HG03060 (cell line): ENCODE measurements at regions not wholly inside any gene's neighbourhood (a gene's known extent, or its start where the extent isn't known, plus 50 kb on each side); places are given as distances from the start of the nearest gene placed in this dataset.
"Not testable (repeated sequence)": the region's sequence is repeated elsewhere in the genome, so short reads cannot be mapped to it uniquely, and the experiment has no call there.

Experiments
- ATAC-seq: cut with Tn5 transposase; IDR thresholded peaks from one replicate; pipeline ENCODE4 v1.9.1; 2021; ENCODE audit warnings: low read depth, moderate number of reproducible peaks; ENCODE audit not compliant: unreplicated experiment

DNA sequence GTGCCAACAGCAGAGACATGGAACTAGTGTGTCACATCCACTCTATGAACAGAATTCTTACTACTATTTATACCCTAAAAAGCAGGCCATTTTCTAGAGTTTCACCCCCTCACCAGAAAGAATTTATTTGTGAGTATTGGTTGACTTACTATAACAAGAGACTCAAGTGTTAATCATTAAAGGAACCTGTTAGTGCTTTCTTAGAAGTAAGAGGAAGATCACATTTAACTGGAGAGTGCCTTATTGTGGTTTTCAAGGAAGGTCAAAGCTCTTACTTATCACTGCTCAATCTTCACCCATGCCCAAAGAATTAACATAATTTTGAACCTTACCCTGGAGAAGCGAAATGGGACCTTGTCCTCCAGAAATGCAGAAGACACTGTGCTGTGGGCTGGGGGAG lies 169.3 kb upstream of the PRSS1 start:
- no peak for ATAC-seq

DNA sequence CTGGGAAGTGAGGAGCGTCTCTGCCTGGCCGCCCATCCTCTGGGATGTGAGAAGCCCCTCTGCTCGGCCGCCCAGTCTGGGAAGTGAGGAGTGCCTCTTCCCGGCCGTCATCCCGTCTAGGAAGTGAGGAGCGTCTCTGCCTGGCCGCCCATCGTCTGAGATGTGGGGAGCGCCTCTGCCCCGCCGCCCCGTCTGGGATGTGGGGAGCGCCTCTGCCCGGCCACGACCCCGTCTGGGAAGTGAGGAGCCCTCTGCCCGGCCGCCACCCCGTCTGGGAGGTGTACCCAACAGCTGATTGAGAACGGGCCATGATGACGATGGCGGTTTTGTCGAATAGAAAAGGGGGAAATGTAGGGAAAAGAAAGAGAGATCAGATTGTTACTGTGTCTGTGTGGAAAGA lies 173.9 kb upstream of the PRSS1 start:
- not testable (repeated sequence) for ATAC-seq

DNA sequence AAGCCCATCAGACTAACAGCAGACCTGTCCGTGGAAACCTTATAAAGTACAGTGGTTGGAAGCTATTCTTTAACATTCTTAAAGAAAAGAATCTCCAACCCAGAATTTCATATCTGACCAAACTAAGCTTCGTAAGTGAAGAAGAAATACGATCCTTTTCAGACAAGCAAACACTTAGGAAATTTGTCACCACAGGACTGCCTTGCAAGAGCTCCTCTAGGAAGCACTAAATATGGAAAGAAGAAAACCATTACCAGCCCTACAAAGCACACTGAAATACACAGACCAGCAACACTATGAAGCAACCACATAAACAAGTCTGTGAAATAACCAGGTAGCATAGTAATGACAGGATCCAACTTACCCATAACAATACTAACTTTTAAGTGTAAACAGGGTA lies 177.7 kb upstream of the PRSS1 start:
- ATAC-seq = no peak

DNA sequence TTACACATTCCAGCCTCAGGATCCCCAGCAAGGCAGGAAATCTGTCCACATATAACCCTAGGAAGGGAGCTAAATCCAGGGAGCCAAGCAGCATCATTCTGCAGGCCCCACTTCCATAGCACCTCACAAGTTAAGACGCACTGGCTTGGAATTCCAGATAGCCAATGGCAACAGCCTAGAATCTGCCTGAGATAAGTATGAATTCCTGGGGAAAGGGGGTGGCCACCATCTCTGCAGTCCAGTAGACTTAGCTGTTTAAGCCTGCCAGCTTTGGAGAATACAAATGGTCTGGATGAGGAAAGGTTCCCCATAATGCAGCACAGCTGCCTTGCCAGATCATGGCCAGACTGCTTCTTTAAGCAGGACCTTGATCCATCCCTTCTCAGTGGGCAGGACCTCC lies 179.4 kb upstream of the PRSS1 start:
- ATAC-seq = no peak

DNA sequence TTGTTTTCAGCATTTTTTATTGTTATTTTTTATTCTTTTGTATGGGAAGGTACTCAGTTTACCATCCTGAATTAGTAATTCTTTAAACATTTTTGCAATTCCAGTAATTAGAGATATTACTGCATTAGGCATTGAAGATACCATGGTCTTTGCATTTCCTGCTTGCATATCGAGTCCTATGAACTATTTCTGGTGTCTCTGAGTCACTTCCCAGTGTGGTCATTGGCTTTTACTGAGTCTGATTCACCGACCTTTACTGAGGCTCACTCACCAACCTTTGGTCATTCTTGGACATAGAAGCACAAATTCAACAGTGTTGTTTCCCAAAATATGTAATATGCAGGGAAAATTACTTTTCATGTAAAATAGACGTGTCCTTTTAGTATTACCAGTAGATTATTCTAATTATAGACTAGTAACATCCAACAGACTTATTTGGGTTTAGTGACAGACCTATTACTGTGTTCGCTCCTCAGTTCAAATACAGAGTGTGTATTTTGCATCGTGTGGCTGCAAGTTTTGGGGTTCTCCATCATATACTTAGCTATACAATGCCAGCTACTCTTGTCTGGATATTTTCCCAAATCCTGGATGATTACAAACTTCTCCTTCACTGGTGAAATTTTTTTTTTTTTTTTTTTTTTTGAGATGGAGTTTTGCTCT lies 180.7 kb upstream of the PRSS1 start:
- ATAC-seq = peak; percentile 58

DNA sequence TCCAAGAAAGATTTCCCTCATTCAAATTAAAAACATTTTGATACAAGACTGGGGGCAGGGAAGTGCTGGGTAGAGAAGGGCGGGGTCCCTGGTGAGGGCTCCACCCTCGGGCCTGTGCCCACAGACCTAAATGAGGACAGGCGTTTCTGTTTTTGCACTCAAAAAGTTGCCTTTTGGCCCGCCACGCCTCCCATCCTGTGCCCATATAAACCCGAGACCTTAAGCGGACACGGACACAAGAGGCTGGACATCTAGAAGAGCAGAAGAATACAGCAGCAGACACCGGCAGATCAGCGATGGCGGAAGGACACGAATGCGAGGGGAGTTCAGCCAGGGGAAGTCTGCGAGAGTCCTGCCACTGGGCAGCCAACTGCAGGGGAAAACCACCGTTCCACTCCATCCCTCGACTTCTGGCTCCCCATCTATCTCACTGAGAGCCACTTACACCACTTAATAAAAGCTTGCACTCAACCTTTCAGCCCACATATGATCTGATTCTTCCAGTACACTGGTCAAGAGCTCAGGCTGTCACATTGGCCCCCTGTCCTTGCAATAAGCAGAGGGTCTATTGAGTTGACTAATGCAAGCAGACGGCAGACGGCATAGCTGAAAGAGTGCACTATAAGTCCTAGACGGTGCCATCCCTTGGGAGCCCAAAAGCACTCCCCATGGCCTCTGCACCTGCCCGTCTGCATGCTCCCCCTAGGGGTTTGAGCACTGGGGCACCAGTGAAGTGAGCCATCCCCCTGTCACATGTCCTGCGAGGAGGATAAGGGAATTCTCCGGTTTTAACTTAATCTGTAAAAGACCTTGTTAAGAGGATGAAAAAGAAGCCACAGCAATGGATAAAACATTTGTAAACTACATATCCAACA lies 181.8 kb upstream of the PRSS1 start:
- no peak for ATAC-seq

DNA sequence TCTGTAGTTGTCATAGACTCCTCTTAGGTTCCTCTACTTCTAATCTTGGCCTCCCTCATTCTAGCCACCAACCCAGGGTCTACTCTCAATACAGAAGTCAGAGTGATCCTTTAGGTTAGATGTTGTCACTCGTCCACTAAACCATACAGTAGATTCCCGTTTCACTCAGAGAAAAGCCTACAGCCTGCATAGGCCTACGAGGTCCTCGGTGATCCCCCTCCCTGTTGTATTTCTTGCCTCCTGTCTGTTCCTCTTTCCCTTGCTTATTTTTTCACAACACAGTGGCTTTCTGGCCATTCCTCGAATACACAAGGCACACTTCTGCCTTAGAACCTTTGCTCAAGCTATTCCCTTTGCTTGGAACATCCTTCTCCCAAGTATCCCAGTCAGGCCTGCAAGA lies 183.0 kb upstream of the PRSS1 start:
- ATAC-seq = no peak

DNA sequence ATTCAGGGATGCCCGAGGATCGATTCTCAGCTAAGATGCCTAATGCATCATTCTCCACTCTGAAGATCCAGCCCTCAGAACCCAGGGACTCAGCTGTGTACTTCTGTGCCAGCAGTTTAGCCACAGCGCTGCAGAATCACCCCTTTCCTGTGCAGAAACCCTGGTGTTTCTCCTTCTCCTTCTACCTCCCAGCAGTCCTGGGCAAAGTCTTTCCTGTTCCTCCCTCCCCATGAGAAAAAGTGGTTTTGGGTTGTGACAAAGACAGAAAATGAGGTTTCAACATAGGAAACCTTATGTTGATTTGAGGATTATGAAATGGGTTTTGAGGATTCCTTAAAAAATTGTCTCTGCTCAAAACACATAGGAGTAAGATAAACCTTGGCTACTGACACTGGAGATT lies 185.1 kb upstream of the PRSS1 start:
- ATAC-seq = not testable (repeated sequence)

DNA sequence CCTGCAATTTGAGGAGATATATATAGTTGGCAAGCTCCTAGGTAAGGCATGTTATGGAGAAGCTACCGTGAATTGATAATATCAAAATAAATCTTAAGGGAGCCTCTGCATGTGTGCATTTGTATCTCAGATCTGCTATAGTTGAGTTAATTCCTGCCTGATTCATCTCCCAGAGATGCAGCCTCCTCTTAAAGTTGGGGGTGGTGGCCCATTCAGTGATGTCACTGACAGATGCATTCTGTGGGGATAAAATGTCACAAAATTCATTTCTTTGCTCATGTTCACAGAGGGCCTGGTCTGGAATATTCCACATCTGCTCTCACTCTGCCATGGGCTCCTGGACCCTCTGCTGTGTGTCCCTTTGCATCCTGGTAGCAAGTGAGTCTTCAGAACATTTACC lies 185.8 kb upstream of the PRSS1 start:
- ATAC-seq = no peak

DNA sequence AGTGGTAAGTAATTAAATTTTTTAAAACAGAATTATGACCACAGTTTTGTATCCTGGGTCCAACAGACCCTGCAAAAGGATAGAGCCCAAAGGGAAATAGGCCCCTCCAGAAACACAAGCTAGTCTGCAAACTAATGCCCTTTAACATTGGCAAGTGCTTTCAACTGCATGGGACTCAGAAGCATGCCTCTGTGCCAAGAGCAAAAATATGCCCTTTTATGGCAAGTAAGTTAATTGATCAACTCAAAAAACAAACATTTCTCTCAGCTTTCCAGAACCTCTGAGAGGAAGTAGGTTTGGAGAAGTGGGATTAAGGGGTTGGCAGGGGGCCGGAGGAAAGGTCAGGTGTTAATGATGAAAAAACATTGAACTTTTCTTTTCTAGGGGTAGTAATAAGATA lies 186.6 kb upstream of the PRSS1 start:
- ATAC-seq = no peak

DNA sequence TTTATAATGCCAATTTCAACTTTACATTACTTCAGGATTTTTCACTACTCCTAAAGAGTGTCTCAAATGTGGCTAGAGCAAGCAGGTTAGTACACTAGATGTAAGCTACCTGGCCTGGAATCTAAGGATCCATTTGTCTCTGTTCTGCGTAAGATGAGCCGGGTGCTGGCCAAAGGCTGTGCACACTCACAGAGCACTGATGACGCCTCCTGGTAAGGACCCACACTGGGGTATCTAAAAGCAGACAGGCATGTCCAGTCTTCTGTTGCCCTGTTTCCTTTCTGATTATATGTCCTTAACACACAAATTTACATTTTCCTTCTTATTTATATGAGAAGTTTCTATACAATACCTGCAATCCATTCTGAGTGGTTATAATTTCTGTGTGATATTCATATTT lies 187.9 kb upstream of the PRSS1 start:
- ATAC-seq = not testable (repeated sequence)

DNA sequence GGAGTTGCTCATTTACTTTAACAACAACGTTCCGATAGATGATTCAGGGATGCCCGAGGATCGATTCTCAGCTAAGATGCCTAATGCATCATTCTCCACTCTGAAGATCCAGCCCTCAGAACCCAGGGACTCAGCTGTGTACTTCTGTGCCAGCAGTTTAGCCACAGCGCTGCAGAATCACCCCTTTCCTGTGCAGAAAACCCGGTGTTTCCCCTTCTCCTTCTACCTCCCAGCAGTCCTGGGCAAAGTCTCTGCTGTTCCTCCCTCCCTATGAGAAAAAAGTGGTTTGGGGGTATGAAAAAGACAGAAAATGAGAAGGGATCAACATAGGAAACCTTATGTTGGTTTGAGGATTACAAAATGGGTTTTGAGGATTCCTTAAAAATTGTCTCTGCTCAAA lies 188.5 kb upstream of the PRSS1 start:
- not testable (repeated sequence) for ATAC-seq

DNA sequence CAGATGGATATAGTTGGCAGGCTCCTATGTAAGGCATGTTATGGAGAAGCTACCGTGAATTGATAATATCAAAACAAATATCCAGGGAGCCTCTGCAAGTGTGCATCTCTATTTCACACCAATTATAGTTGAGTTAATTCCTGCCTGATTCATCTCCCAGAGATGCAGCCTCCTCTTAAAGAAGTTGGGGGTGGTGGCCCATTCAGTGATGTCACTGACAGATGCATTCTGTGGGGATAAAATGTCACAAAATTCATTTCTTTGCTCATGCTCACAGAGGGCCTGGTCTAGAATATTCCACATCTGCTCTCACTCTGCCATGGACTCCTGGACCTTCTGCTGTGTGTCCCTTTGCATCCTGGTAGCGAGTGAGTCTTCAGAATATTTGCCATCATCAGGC lies 189.1 kb upstream of the PRSS1 start:
- ATAC-seq = no peak

DNA sequence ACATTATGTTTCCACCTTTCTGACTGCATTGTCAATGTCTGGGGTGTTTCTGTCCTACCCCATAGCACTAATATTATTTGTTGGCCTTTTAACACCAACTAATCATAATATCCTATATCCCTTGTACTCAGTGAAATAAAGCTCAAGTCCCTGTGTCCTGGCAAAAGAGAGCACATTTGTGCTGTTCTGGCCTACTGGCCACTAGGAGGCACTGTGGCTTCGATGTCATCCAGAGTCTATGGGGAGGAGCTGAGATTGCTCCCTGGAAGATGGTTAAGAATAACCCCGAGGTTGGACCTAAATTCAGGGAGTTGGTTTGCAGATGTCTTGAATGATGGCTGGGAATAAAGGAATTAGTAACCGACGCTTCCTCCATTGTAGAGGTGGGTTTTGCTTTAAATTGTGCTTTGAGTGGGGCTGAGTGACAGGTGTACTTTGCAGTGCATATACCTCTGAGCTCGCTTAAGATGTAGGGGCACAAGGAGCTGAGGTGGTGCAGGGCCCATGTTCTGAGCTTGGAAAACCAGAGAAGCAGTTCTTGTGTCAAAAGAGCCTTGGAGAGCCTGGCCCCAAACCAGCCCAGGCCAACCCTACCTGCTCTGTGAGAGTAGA lies 191.2 kb upstream of the PRSS1 start:
- ATAC-seq = peak; percentile 65

DNA sequence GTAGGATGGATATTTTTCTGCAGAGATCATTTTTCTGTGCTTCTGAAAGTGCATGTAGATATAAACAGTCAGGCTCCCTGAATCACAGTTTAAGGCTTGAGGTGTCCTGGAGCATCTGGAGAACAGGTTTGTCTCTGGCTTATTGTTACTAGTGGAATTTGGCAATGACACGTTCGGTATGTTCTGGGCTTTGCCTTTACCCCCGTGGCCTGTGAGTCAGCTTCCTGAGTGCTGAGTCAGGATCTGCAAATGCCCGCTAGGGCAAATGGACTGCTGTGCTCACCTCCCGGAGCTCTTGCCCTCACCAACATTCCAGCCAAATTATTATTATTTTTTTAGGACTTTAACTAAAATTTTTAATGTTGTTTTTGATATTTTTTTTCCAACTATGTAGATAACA lies 192.5 kb upstream of the PRSS1 start:
- ATAC-seq = no peak

DNA sequence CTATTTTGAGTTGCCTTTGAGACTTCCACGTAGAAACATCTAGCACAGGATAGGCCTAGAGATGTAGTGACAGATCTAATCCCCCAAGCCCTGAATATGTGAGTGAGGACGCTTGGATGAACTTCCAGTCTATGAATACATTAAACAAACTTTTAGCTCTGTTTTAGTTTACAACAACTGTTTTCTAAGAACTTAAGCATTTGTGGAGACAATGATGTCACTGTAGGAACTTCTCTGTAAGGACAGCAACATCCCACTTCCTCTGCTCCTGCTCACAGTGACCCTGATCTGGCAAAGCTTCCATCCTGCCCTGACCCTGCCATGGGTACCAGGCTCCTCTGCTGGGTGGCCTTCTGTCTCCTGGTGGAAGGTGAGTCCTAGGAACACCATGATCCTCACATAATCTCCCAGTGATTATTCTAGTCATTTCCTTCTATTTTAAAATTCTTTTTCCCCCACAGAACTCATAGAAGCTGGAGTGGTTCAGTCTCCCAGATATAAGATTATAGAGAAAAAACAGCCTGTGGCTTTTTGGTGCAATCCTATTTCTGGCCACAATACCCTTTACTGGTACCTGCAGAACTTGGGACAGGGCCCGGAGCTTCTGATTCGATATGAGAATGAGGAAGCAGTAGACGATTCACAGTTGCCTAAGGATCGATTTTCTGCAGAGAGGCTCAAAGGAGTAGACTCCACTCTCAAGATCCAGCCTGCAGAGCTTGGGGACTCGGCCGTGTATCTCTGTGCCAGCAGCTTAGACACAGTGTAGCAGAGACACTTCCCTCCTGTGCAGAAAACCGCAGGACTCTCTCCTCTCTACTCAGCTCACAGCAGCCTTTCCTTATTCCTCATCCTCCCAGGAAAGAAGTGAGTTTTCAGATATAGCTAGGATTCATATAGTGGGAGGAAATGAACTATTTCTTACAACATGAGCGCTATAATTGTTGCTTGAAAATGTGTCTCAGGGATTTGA lies 194.4 kb upstream of the PRSS1 start:
- no peak for ATAC-seq

DNA sequence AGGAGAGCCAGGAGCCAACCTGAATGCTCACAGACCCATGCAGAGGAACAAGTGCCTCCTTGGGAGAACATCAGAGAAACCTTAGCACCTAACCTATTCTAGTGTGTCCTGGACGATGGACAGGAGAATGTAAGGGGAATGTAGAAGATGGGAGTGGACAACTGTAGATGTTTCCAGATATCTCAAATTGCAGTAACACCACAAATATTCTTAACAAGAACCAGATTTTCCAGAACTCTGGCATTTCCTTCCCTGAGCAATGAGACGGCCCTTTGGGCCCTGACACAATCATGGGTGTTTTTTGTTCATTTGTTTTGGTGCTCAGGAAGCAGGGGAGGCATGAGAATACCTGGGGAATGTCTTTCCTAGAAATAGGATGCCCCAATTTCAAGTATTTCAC lies 196.1 kb upstream of the PRSS1 start:
- ATAC-seq = no peak

DNA sequence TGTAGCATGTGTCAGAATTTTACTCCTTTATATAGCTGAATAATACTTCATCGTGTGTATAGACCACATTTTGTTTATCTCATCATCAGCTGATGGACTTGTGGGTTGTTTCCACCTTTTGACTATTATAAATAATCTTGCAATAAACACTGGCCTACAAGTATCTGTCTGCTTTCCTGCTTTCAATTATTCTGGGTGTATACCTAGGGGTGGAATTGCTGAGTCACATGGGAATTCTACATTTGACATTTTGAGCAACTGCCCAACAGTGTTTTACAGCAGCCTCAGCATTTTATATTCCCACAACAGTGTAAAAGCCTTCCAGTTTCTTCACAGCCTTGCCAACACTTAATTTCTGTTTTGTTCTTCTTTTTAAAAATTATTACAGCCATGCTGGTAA lies 200.3 kb upstream of the PRSS1 start:
- no peak for ATAC-seq

DNA sequence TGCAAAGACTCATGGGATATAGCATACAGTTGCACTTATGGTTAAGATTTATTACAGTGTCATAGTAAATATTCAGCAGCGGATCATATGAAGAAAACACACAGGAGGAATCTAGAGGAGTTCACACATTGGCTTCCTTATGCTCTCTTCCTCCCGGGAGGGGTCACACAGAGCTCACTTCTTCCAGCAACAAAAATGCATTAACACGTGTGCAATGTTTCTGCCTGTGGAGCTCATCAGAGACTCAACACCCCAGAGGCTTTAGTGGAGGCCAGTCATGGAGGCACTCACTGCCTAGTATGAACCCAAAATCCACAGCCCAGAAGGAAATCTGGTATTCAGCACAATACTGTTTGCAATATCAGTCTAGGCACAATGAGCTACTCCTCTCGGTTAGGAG lies 202.8 kb upstream of the PRSS1 start:
- ATAC-seq = no peak

DNA sequence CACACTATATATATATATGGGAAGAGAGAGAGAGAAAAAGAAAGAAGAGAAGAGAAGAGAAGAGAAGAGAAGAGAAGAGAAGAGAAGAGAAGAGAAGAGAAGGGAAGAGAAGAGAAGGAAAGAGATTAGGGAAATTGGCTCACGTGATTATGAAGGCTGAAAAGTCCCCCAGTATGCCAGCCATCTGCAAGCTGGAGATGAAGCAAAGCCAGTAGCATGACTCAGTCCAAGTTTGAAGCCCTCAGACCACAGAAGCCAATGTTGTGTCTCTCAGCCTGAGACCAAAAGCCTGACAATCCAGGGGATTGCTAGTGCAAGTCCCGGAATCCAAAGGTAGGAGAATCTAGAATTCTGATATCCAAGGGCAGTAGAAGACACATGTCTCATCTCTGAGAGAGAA lies 206.3 kb upstream of the PRSS1 start:
- ATAC-seq = no peak

DNA sequence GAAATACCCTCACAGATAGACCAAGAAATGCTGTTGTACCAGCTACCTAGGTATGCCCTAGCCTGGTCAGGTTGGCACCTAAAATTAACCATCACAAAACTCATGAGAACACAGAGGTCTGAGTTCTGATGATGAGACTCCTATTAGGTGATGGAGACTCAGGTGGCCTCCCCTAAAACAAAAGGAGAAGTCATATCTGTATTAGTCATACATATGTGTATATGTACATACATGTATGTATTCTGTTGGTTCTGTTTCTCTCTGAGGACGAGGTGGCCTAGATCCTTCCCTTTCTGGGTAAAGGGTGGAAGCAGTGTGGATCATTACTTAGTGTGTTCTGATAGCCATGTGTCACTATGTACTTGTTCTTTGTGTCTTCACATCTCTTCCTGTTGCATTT lies 207.2 kb upstream of the PRSS1 start:
- ATAC-seq = no peak
